ENCODE measurements at regions not wholly inside any gene's neighbourhood (a gene's known extent, or its start where the extent isn't known, plus 50 kb on each side); places are given as distances from the start of the nearest gene placed in this dataset.

DNA sequence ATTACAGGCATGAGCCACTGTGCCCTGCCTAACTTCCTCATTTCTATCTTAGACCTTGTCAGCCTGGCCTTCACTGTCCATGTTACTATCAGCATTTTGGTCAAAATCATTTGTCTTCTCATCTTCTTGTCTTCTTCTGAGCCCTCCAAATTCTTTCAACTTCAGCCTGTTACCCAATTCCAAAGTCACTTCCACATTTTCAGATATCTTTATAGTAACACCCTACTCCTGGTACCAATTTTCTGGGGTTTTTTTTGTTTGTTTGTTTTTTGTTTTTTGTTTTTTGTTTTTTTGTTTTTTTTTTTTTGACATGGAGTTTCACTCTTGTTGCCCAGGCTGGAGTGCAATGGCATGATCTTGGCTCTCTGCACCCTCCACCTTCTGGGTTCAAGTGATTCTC lies 90.3 kb upstream of the LARP1 start:
- no peak for TF ChIP-seq EZH2 (IDR thresholded peaks at IDR 0.05)
- TF ChIP-seq POLR2AphosphoS5 (IDR thresholded peaks at IDR 0.05; ENCODE audit: borderline replicate concordance, low read depth, low read length): no peak
- TF ChIP-seq FOXP2 (optimal IDR thresholded peaks at IDR 0.05; ENCODE audit: control extremely low read depth, extremely low read length, insufficient read depth): no peak
